K562 (cell line): ENCODE measurements at regions not wholly inside any gene's neighbourhood (a gene's known extent, or its start where the extent isn't known, plus 50 kb on each side); places are given as distances from the start of the nearest gene placed in this dataset.

Experiments used
- ATAC-seq: fragments of 200-7000 bp; cut with Tn5 transposase; 3 replicates; pipeline ENCODE4 v1.9.1; 2020; ENCODE audit warnings: moderate library complexity
- BruUV-seq: library from RNA; stranded (reverse); fragments of 400-500 nt; replicated peaks from 2 replicates; lab custom pipeline; 2021; lab: Mats Ljungman, UMichigan
- CTCF ChIA-PET: fragments of 300-600 bp; formaldehyde crosslinking; extraction: SDS; loops from one replicate; lab custom pipeline; 2021; ENCODE audit warnings: low intra/inter-chr PET ratio; lab: Yijun Ruan, JAX
- POLR2A ChIA-PET: fragments of 300-600, 350-650 bp; sonication (Branson Sonifier 250); formaldehyde crosslinking; extraction: SDS; loops from one replicate; lab custom pipeline; 2021; ENCODE audit warnings: antibody characterized with exemption, inconsistent platforms; lab: Yijun Ruan, JAX
- DNase-seq, 4 experiments: peaks; one replicate each; pipeline versions ENCODE4 v3.0.0 to v3.0.0-alpha.2; 2011 to 2018; ENCODE audit warnings: low spot score in 3 of 4, mixed read lengths in 3 of 4; ENCODE audit errors: extremely low read depth in 1 of 4
- FAIRE-seq: peaks from 2 replicates; lab custom pipeline; 2011; peaks lifted over from hg19 to GRCh38; lab: Jason Lieb, UNC
- H2AFZ ChIP-seq: 2 replicates; pipeline ENCODE4 v1.6.0; 2011; ENCODE audit warnings: low read depth, low read length, control low read depth, inconsistent platforms
- H3K27ac ChIP-seq: fragments of 200-600 bp; 3 replicates; pipeline ENCODE4 v1.8.0; 2011; ENCODE audit warnings: low read depth, mild to moderate bottlenecking, control low read depth, inconsistent platforms, low read length, moderate library complexity, mixed read lengths; ENCODE audit errors: extremely low read depth
- H3K27me3 ChIP-seq, 2 experiments: fragments of 300-600 bp in 1 of 2; 2 replicates in 1 of 2; 3 replicates in 1 of 2; pipeline versions ENCODE4 v1.6.0 to v1.8.0; 2011; ENCODE audit warnings: inconsistent platforms in 2 of 2, low read length in 2 of 2, mild to moderate bottlenecking in 1 of 2, mixed read lengths in 1 of 2, moderate library complexity in 1 of 2; ENCODE audit not compliant: control insufficient read depth in 2 of 2, insufficient read depth in 2 of 2
- H3K36me3 ChIP-seq: fragments of 300-600 bp; 3 replicates; pipeline ENCODE4 v1.8.0; 2011; ENCODE audit warnings: mild to moderate bottlenecking, low read length, inconsistent platforms; ENCODE audit not compliant: control insufficient read depth, insufficient read depth
- H3K4me1 ChIP-seq, 2 experiments: fragments of 200-600 bp in 1 of 2; replicated peaks in 1 of 2; 2 replicates in 1 of 2; 3 replicates in 1 of 2; pipeline versions ENCODE4 v1.5.1 to v1.8.0; 2011; ENCODE audit warnings: inconsistent platforms in 2 of 2, low read length in 2 of 2, mild to moderate bottlenecking in 1 of 2, mixed read lengths in 1 of 2, moderate library complexity in 1 of 2; ENCODE audit not compliant: control insufficient read depth in 2 of 2, insufficient read depth in 2 of 2
- H3K4me2 ChIP-seq: 2 replicates; pipeline ENCODE4 v1.6.1; 2011; ENCODE audit warnings: low read length, control low read depth, inconsistent platforms, mixed read lengths; ENCODE audit not compliant: insufficient read depth
- H3K4me3 ChIP-seq: fragments of 200-600 bp; sonication (generic), shearing (Covaris generic); 2 replicates; pipeline ENCODE4 v1.5.1; 2016; ENCODE audit warnings: control low read depth, inconsistent platforms
- H3K79me2 ChIP-seq: fragments of 200-600 bp; 3 replicates; pipeline ENCODE4 v1.8.0; 2011; ENCODE audit warnings: low read length, inconsistent platforms; ENCODE audit not compliant: control insufficient read depth, insufficient read depth
- H3K9ac ChIP-seq, 2 experiments: 2 replicates each; pipeline versions ENCODE4 v1.6.0 to v1.6.1; 2011; ENCODE audit warnings: low read depth in 2 of 2, low read length in 2 of 2, control low read depth in 1 of 2, inconsistent platforms in 1 of 2, mild to moderate bottlenecking in 1 of 2, mixed read lengths in 1 of 2; ENCODE audit not compliant: insufficient read depth in 1 of 2
- H3K9me1 ChIP-seq: one replicate; pipeline ENCODE4 v1.6.0; 2011; ENCODE audit warnings: inconsistent platforms, mild to moderate bottlenecking, low read length, moderate library complexity; ENCODE audit not compliant: control insufficient read depth, insufficient read depth
- H3K9me3 ChIP-seq: replicated peaks from 2 replicates; pipeline ENCODE4 v1.5.1; 2011; ENCODE audit warnings: low read depth, low read length, inconsistent platforms; ENCODE audit not compliant: control insufficient read depth, insufficient read depth
- H4K20me1 ChIP-seq: replicated peaks from 2 replicates; pipeline ENCODE4 v1.6.1; 2011; ENCODE audit warnings: low read length, inconsistent platforms, mixed read lengths; ENCODE audit not compliant: control insufficient read depth, insufficient read depth
- C11orf30 ChIP-seq: fragments of 450-650 bp; IDR thresholded peaks from 2 replicates; pipeline ENCODE4 v1.6.1; 2016; ENCODE audit warnings: low read depth, mild to moderate bottlenecking
- CBX2 ChIP-seq: fragments of 200-600 bp; sonication (generic); IDR thresholded peaks from one replicate; pipeline ENCODE4 v1.6.1; 2012; ENCODE audit warnings: mild to moderate bottlenecking, low read length, inconsistent platforms; ENCODE audit not compliant: insufficient read depth, poor library complexity, severe bottlenecking
- DDX20 ChIP-seq: fragments of 450-650 bp; IDR thresholded peaks from 2 replicates; pipeline ENCODE4 v1.6.1; 2016; ENCODE audit warnings: missing genetic modification characterization, low read depth, mild to moderate bottlenecking, missing compliant biosample characterization, moderate library complexity
- FIP1L1 ChIP-seq: fragments of 200-400 bp; formaldehyde crosslinking; IDR thresholded peaks from 2 replicates; pipeline ENCODE4 v1.6.1; 2018; ENCODE audit warnings: mild to moderate bottlenecking, low read depth, low read length; ENCODE audit not compliant: poor library complexity, severe bottlenecking
- HDAC3 ChIP-seq: fragments of 450-650 bp; IDR thresholded peaks from 2 replicates; pipeline ENCODE4 v1.6.1; 2018; ENCODE audit warnings: borderline replicate concordance, mild to moderate bottlenecking, moderate library complexity; ENCODE audit not compliant: partially characterized antibody
- MYNN ChIP-seq, 2 experiments: sonication (generic); formaldehyde crosslinking in 1 of 2; IDR thresholded peaks; 2 replicates each; pipeline versions ENCODE4 v1.5.0 to v1.6.1; 2016 to 2020; ENCODE audit warnings: antibody characterized with exemption in 1 of 2, missing genetic modification reagents in 1 of 2
- NR4A1 ChIP-seq, 2 experiments: fragments of 250-450 bp in 1 of 2; fragments of 450-650 bp in 1 of 2; sonication (Bioruptor Pico) in 1 of 2; IDR thresholded peaks; 2 replicates each; pipeline versions ENCODE4 v1.4.0 to v1.6.1; 2016 to 2020; ENCODE audit warnings: mild to moderate bottlenecking in 2 of 2, missing compliant biosample characterization in 1 of 2, missing genetic modification characterization in 1 of 2, moderate library complexity in 1 of 2
- RFX7 ChIP-seq: fragments of 250-450 bp; sonication (Bioruptor Pico); IDR thresholded peaks from 2 replicates; pipeline ENCODE4 v1.5.1; 2021; ENCODE audit warnings: mild to moderate bottlenecking
- THRAP3 ChIP-seq: fragments of 450-650 bp; IDR thresholded peaks from 2 replicates; pipeline ENCODE4 v1.6.1; 2016; ENCODE audit warnings: mild to moderate bottlenecking, inconsistent platforms, borderline replicate concordance
- XRCC3 ChIP-seq: fragments of 450-650 bp; IDR thresholded peaks from 2 replicates; pipeline ENCODE4 v1.6.1; 2017; ENCODE audit warnings: mild to moderate bottlenecking, moderate library complexity
- ZNF316 ChIP-seq: fragments of 450-650 bp; IDR thresholded peaks from 2 replicates; pipeline ENCODE4 v1.6.1; 2016
- WGBS: fragments of 100-300 bp; shearing (Covaris generic); methylation state at CpG from one replicate; pipeline ENCODE4 v1.1.6; 2016; ENCODE audit warnings: low coverage, mixed read lengths; ENCODE audit not compliant: insufficient coverage; ENCODE audit errors: missing lambda C conversion rate; 5-methylcytosine and 5-hydroxymethylcytosine counted together
- in situ Hi-C: fragments of 300-500 bp; cut with MboI; formaldehyde crosslinking; loops from 4 replicates; pipeline ENCODE4 v1.15.0; 2018; ENCODE audit warnings: inconsistent platforms, mixed read lengths
- intact Hi-C: fragments of 100-400 bp; cut with micrococcal nuclease; formaldehyde crosslinking; loops from 2 replicates; pipeline ENCODE4 v1.14.2; 2022
- TF ChIP-seq, protein P1 (sequence below): fragments of 250-450 bp; sonication (Bioruptor Pico); IDR thresholded peaks from 2 replicates; pipeline ENCODE4 v1.9.0; 2021; ENCODE audit warnings: mild to moderate bottlenecking, inconsistent platforms

GRCh38 chr7:19872094-19872493, 98.7 kb upstream of the TMEM196 start:
- intact Hi-C loops, result no loop called here
- no peak overlapping the region for H2AFZ ChIP-seq
- no TSS peak for BruUV-seq
- FAIRE-seq, result no peak
- DNase-seq, result no peak
- no peaks in the 10 kb centered on the region for H3K36me3 ChIP-seq
- H3K79me2 ChIP-seq, result no peaks in the 10 kb centered on the region
- H4K20me1 ChIP-seq, result no peaks in the 10 kb centered on the region
- in situ Hi-C loops, result no loop called here
- no peak overlapping the region for H3K4me2 ChIP-seq
- H3K9me1 ChIP-seq, result no peaks in the 10 kb centered on the region
- WGBS, result 0% methylated on average over 1 of the region's 1 CpG
- no peaks in the 10 kb centered on the region for H3K27me3 ChIP-seq
- CTCF ChIA-PET, result no interaction called here
- POLR2A ChIA-PET, result no interaction called here
- H3K9me3 ChIP-seq, result no peaks in the 10 kb centered on the region; the same call in 1 of the 2 replicates
- no peak overlapping the region for H3K9ac ChIP-seq
- ATAC-seq, result no peak
- no peaks in the 10 kb centered on the region for H3K4me1 ChIP-seq
- TF ChIP-seq HDAC3 (no peak), C11orf30 (peak; percentile 35; the same call in 1 of the 2 replicates), ZNF316 (peak; percentile 63)
- no peak overlapping the region for H3K4me3 ChIP-seq
- H3K27ac ChIP-seq, result no peak overlapping the region

GRCh38 chr7:19871102-19871501, 97.7 kb upstream of the TMEM196 start:
- BruUV-seq, result no TSS peak
- H3K27ac ChIP-seq, result no peak overlapping the region
- intact Hi-C loops (no loop called here), in situ Hi-C loops (no loop called here)
- no peaks in the 10 kb centered on the region; the same call in 1 of the 2 replicates for H3K9me3 ChIP-seq
- FAIRE-seq (no peak), DNase-seq (no peak), ATAC-seq (no peak)
- H3K9ac ChIP-seq, result no peak overlapping the region
- H3K36me3 ChIP-seq, result no peaks in the 10 kb centered on the region
- H3K9me1 ChIP-seq, result no peaks in the 10 kb centered on the region
- no peaks in the 10 kb centered on the region for H4K20me1 ChIP-seq
- CTCF ChIA-PET, result no interaction called here
- H3K79me2 ChIP-seq, result no peaks in the 10 kb centered on the region
- H3K4me3 ChIP-seq, result no peak overlapping the region
- WGBS, result 3% methylated on average over 2 of the region's 2 CpGs
- H3K4me1 ChIP-seq, result no peaks in the 10 kb centered on the region
- POLR2A ChIA-PET, result interaction anchor here (0.6 kb wide), 1 partner anchor 1867 kb away, joined by 3 read pairs; no protein-coding TSS in a partner anchor
- no peak overlapping the region for H2AFZ ChIP-seq
- H3K4me2 ChIP-seq, result no peak overlapping the region
- H3K27me3 ChIP-seq, result no peaks in the 10 kb centered on the region
- TF ChIP-seq CBX2 (no peak), RFX7 (no peak), XRCC3 (no peak), NR4A1 (CRISPR knock-in tag; IDR thresholded peaks at IDR 0.05) (no peak), NR4A1 (tag; IDR thresholded peaks at IDR 0.05) (no peak), FIP1L1 (no peak), MYNN (IDR thresholded peaks at IDR 0.05) (no peak), MYNN (CRISPR knock-in tag; IDR thresholded peaks at IDR 0.05) (no peak), THRAP3 (no peak), DDX20 (tag) (no peak)
- TF ChIP-seq, protein P1, sequence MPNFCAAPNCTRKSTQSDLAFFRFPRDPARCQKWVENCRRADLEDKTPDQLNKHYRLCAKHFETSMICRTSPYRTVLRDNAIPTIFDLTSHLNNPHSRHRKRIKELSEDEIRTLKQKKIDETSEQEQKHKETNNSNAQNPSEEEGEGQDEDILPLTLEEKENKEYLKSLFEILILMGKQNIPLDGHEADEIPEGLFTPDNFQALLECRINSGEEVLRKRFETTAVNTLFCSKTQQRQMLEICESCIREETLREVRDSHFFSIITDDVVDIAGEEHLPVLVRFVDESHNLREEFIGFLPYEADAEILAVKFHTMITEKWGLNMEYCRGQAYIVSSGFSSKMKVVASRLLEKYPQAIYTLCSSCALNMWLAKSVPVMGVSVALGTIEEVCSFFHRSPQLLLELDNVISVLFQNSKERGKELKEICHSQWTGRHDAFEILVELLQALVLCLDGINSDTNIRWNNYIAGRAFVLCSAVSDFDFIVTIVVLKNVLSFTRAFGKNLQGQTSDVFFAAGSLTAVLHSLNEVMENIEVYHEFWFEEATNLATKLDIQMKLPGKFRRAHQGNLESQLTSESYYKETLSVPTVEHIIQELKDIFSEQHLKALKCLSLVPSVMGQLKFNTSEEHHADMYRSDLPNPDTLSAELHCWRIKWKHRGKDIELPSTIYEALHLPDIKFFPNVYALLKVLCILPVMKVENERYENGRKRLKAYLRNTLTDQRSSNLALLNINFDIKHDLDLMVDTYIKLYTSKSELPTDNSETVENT (CRISPR knock-in tag), result no peak
